ENCODE measurements at regions not wholly inside any gene's neighbourhood (a gene's known extent, or its start where the extent isn't known, plus 50 kb on each side); places are given as distances from the start of the nearest gene placed in this dataset.

- Histone ChIP-seq H3K27me3 (ENCODE audit: insufficient read depth, low read length) (no peaks in the 10 kb centered on the region), H3K14ac (ENCODE audit: insufficient read depth, low read length) (no peak overlapping the region), H2BK120ac (ENCODE audit: low read depth, low read length, poor library complexity, severe bottlenecking) (no peak overlapping the region), H4K20me1 (ENCODE audit: control insufficient read depth, insufficient read depth, insufficient read length) (no peaks in the 10 kb centered on the region), H3K4me1 (ENCODE audit: insufficient read depth, low read length) (no peaks in the 10 kb centered on the region; the same call in 1 of the 2 replicates), H2BK20ac (ENCODE audit: low read depth, low read length, poor library complexity, severe bottlenecking) (no peak overlapping the region), H4K91ac (ENCODE audit: insufficient read length, low read depth, low read length) (no peak overlapping the region), H3K9me3 (ENCODE audit: control insufficient read depth, low read depth, low read length) (no peaks in the 10 kb centered on the region), H2AK5ac (ENCODE audit: insufficient read length, low read length) (no peak overlapping the region), H2BK5ac (ENCODE audit: insufficient read length, low read length) (no peak overlapping the region), H3K23me2 (ENCODE audit: insufficient read length, low read depth, low read length, poor library complexity, severe bottlenecking) (no peaks in the 10 kb centered on the region), H2BK15ac (ENCODE audit: low read depth, low read length) (no peak overlapping the region), H2BK12ac (ENCODE audit: insufficient read length, low read depth, low read length) (no peak overlapping the region), H4K8ac (replicated peaks; ENCODE audit: insufficient read length, low read depth, low read length) (no peak overlapping the region), H3K9ac (ENCODE audit: extremely low read depth, insufficient read length, low read length) (no peak overlapping the region), H3T11ph (ENCODE audit: low read length) (no peak overlapping the region), H3K23ac (ENCODE audit: insufficient read length, low read depth, low read length) (no peak overlapping the region), H3K4ac (ENCODE audit: low read depth, low read length) (no peak overlapping the region), H2AFZ (ENCODE audit: low read length) (no peak overlapping the region), H3K79me1 (ENCODE audit: insufficient read depth, low read depth, low read length, poor library complexity, severe bottlenecking) (no peaks in the 10 kb centered on the region), H3K79me2 (ENCODE audit: insufficient read depth, low read length) (no peaks in the 10 kb centered on the region), H3K4me2 (ENCODE audit: insufficient read depth, insufficient read length, low read length) (no peak overlapping the region), H3K18ac (ENCODE audit: insufficient read length, low read depth, low read length) (no peak overlapping the region), H3K56ac (ENCODE audit: insufficient read length, low read depth, low read length) (no peak overlapping the region), H4K5ac (ENCODE audit: insufficient read length, low read depth, low read length) (no peak overlapping the region), H3K27ac (ENCODE audit: insufficient read length, low read depth, low read length) (no peak overlapping the region)
- Mint-ChIP-seq H3K36me3 (ENCODE audit: insufficient read depth in 1 of 3, low read depth in 3 of 3) (peaks cover 4 to 37% (median 11%) of the 10 kb centered on the region in 3 experiments), H3K9me3 (peaks cover 17% of the 10 kb centered on the region in 2 experiments), H3K27ac (no peak overlapping the region), H3K4me1 (peaks cover 18 to 19% of the 10 kb centered on the region in 2 experiments), H3K27me3 (ENCODE audit: low read depth) (no peaks in the 10 kb centered on the region; the same call in 1 of the 2 replicates), H3K4me3 (no peak overlapping the region)
- TF ChIP-seq CTCF (conservative IDR thresholded peaks at IDR 0.05), result no peak
- no CpG with 5 or more reads among the region's 1 CpG for WGBS (ENCODE audit: extremely low coverage, insufficient read length, low lambda C conversion rate)
- no peak for DNase-seq
These were observed 740.1 kb downstream of the QKI start for GRCh38 chr6:164154588-164154987.

Measured in H9 (cell line).